RWPE2 (cell line): ENCODE measurements at regions not wholly inside any gene's neighbourhood (a gene's known extent, or its start where the extent isn't known, plus 50 kb on each side); places are given as distances from the start of the nearest gene placed in this dataset.

Experiments
- ATAC-seq: fragments of 200-7000 bp; cut with Tn5 transposase; 3 replicates; pipeline ENCODE4 v1.9.1; 2021; ENCODE audit warnings: low read depth
- DNase-seq: peaks from one replicate; pipeline ENCODE4 v3.0.0-alpha.2; 2020; ENCODE audit warnings: low spot score
- H3K27ac ChIP-seq: fragments of 450-650 bp; 2 replicates; pipeline ENCODE4 v1.5.1; 2017; ENCODE audit warnings: mild to moderate bottlenecking; ENCODE audit not compliant: poor library complexity, severe bottlenecking
- H3K27me3 ChIP-seq: fragments of 250-450 bp; sonication (Bioruptor Pico); 2 replicates; pipeline ENCODE4 v1.5.1; 2021; ENCODE audit warnings: mild to moderate bottlenecking, moderate library complexity; ENCODE audit not compliant: insufficient read depth, poor library complexity, severe bottlenecking
- H3K36me3 ChIP-seq: fragments of 250-450 bp; sonication (Bioruptor Pico); 2 replicates; pipeline ENCODE4 v1.5.1; 2020; ENCODE audit warnings: low read depth, mild to moderate bottlenecking, moderate library complexity
- H3K4me1 ChIP-seq: fragments of 250-450 bp; sonication (Bioruptor Pico); 2 replicates; pipeline ENCODE4 v1.5.1; 2021; ENCODE audit warnings: mild to moderate bottlenecking, moderate library complexity; ENCODE audit not compliant: insufficient read depth, poor library complexity, severe bottlenecking
- H3K4me3 ChIP-seq: fragments of 250-450 bp; sonication (Bioruptor Pico); 2 replicates; pipeline ENCODE4 v1.5.1; 2021; ENCODE audit warnings: mild to moderate bottlenecking, moderate library complexity; ENCODE audit not compliant: severe bottlenecking
- H3K9me3 ChIP-seq: fragments of 250-450 bp; sonication (Bioruptor Pico); 2 replicates; pipeline ENCODE4 v1.5.1; 2021; ENCODE audit warnings: mild to moderate bottlenecking, moderate library complexity; ENCODE audit not compliant: severe bottlenecking
- CTCF ChIP-seq: fragments of 450-650 bp; IDR thresholded peaks from one replicate; pipeline ENCODE4 v1.5.1; 2017; ENCODE audit warnings: mild to moderate bottlenecking, moderate library complexity; ENCODE audit not compliant: poor library complexity, severe bottlenecking

- H3K36me3 ChIP-seq: no peaks in the 10 kb centered on the region
- no peak for TF ChIP-seq CTCF
These were observed 253.3 kb upstream of the SALL1 start for GRCh38 chr16:51404386-51404785.

GRCh38 chr16:51402785-51403184, 251.7 kb upstream of the SALL1 start:
- no peak overlapping the region for H3K27ac ChIP-seq
- peaks cover 5% of the 10 kb centered on the region for H3K4me1 ChIP-seq
- DNase-seq (no peak), ATAC-seq (no peak)
- no peaks in the 10 kb centered on the region for H3K36me3 ChIP-seq
- no peaks in the 10 kb centered on the region for H3K9me3 ChIP-seq
- H3K4me3 ChIP-seq: no peak overlapping the region
- H3K27me3 ChIP-seq: no peaks in the 10 kb centered on the region
- TF ChIP-seq CTCF: no peak

More at GRCh38 chr16:51404386-51404785, 253.3 kb upstream of the SALL1 start:
- Histone ChIP-seq H3K9me3 (no peaks in the 10 kb centered on the region), H3K27me3 (no peaks in the 10 kb centered on the region), H3K4me1 (peaks cover 21% of the 10 kb centered on the region), H3K4me3 (no peak overlapping the region), H3K27ac (no peak overlapping the region)
- no peak for ATAC-seq
- DNase-seq: no peak

- H3K27ac ChIP-seq: no peak overlapping the region
- DNase-seq (no peak), ATAC-seq (no peak)
- H3K4me1 ChIP-seq: peaks cover under 1% of the 10 kb centered on the region
- H3K4me3 ChIP-seq: no peak overlapping the region
- no peaks in the 10 kb centered on the region for H3K27me3 ChIP-seq
- H3K9me3 ChIP-seq: no peaks in the 10 kb centered on the region
- no peaks in the 10 kb centered on the region for H3K36me3 ChIP-seq
- no peak for TF ChIP-seq CTCF
These were observed 251.2 kb upstream of the SALL1 start for GRCh38 chr16:51402298-51402697.

- H3K27ac ChIP-seq: no peak overlapping the region
- H3K4me1 ChIP-seq: no peaks in the 10 kb centered on the region
- no peak overlapping the region for H3K4me3 ChIP-seq
- TF ChIP-seq CTCF: no peak
- DNase-seq (no peak), ATAC-seq (no peak)
- no peaks in the 10 kb centered on the region for H3K9me3 ChIP-seq
- H3K27me3 ChIP-seq: no peaks in the 10 kb centered on the region
- no peaks in the 10 kb centered on the region for H3K36me3 ChIP-seq
These were observed 250.6 kb upstream of the SALL1 start for GRCh38 chr16:51401673-51402072.

- no peaks in the 10 kb centered on the region for H3K9me3 ChIP-seq
- no peaks in the 10 kb centered on the region for H3K4me1 ChIP-seq
- H3K36me3 ChIP-seq: no peaks in the 10 kb centered on the region
- ATAC-seq (no peak), DNase-seq (no peak)
- no peak for TF ChIP-seq CTCF
- H3K27ac ChIP-seq: no peak overlapping the region
- H3K27me3 ChIP-seq: no peaks in the 10 kb centered on the region
- no peak overlapping the region for H3K4me3 ChIP-seq
These were observed 249.0 kb upstream of the SALL1 start for GRCh38 chr16:51399908-51400670.
